ENCODE measurements at regions not wholly inside any gene's neighbourhood (a gene's known extent, or its start where the extent isn't known, plus 50 kb on each side); places are given as distances from the start of the nearest gene placed in this dataset.
"Not testable (repeated sequence)": the region's sequence is repeated elsewhere in the genome, so short reads cannot be mapped to it uniquely, and the experiment has no call there.

DNA sequence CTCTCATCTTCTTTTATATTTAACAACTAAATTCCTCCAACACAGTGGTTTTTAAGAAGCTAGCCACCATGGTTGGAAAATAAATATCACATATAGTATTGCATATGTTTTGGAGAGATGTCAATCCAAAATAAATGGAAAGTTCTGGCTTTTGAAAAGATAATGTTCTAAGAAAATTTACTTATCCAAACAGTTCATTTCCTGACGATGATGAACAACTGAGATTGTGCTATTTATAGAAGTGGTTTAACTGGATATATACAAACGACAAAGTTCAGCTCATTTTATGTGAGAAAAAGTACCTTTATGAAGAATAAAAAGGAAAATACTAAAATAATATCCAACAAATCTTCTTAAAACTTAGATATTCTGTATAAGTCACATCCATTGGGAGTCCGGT lies 174.7 kb downstream of the MZT1 start:
- TF ChIP-seq, protein P1, sequence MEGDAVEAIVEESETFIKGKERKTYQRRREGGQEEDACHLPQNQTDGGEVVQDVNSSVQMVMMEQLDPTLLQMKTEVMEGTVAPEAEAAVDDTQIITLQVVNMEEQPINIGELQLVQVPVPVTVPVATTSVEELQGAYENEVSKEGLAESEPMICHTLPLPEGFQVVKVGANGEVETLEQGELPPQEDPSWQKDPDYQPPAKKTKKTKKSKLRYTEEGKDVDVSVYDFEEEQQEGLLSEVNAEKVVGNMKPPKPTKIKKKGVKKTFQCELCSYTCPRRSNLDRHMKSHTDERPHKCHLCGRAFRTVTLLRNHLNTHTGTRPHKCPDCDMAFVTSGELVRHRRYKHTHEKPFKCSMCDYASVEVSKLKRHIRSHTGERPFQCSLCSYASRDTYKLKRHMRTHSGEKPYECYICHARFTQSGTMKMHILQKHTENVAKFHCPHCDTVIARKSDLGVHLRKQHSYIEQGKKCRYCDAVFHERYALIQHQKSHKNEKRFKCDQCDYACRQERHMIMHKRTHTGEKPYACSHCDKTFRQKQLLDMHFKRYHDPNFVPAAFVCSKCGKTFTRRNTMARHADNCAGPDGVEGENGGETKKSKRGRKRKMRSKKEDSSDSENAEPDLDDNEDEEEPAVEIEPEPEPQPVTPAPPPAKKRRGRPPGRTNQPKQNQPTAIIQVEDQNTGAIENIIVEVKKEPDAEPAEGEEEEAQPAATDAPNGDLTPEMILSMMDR (IDR thresholded peaks at IDR 0.05): no peak
- Histone ChIP-seq H3K9me3 (no peaks in the 10 kb centered on the region), H3K4me1 (ENCODE audit: low read depth) (no peaks in the 10 kb centered on the region), H3K36me3 (ENCODE audit: low read depth) (no peaks in the 10 kb centered on the region), H3K4me3 (no peak overlapping the region)
- intact Hi-C loops (cut with DNase I, micrococcal nuclease): no loop called here
- no peak for DNase-seq
- ATAC-seq: no peak

DNA sequence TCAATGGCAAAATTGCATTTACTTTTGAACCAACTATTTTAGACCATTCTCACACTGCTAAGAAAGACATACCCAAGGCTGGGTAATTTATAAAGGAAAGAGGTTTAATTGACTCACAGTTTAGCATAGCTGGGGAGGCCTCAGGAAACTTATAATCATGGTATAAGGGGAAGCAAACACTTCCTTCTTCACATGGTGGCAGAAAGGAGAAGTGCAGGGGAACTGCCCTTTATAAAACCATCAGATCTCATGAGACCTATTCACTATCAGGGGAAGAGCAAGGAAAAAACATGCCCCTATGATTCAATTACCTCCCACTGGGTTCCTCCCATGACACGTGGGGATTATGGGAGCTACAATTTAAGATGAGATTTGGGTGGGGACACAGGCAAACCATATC lies 181.5 kb downstream of the MZT1 start:
- ATAC-seq; intact Hi-C loops (cut with DNase I, micrococcal nuclease); H3K9me3 ChIP-seq: not testable (repeated sequence)

DNA sequence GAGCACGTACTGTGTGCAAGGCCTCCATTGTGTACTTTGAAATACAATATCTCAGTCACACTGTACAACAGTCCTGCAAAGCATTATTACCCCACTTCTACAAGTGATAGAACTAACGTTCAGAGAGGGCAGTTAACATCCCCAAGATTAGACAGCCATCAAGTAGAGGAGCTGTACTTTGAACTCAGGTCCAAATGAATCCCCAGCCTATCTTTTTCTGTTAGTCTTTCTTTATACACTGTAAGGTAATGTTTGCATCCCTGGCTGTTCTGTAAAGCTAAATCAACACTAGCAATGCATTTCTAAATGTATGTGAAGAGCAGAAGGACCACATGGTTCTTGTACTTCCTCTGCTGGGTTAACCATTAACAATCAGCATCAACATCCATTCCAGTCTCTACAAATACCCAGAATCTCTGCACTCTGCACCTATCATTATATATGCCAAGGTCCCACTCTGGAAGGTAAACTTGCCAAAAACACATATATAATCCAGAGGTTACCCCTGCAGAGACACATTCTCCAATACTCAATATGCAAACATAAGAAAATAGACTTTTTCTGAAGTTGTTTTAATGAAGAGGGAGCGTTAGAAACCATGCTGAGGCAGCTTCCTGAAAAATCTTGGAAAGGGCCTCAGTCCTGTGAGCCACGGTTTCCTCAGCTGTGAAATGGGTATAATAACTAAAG lies 182.3 kb downstream of the MZT1 start:
- Histone ChIP-seq H3K36me3 (ENCODE audit: low read depth) (no peaks in the 10 kb centered on the region), H3K9me3 (no peaks in the 10 kb centered on the region), H3K4me1 (ENCODE audit: low read depth) (no peaks in the 10 kb centered on the region), H3K4me3 (no peak overlapping the region)
- DNase-seq: no peak
- peak; percentile 84 for ATAC-seq
- intact Hi-C loops (cut with DNase I, micrococcal nuclease): no loop called here
- TF ChIP-seq, protein P1 (IDR thresholded peaks at IDR 0.05): no peak

More for the DNA sequence above, 181.5 kb downstream of the MZT1 start:
- H3K36me3 ChIP-seq (ENCODE audit: low read depth); H3K4me3 ChIP-seq; DNase-seq; H3K4me1 ChIP-seq (ENCODE audit: low read depth): not testable (repeated sequence)

DNA sequence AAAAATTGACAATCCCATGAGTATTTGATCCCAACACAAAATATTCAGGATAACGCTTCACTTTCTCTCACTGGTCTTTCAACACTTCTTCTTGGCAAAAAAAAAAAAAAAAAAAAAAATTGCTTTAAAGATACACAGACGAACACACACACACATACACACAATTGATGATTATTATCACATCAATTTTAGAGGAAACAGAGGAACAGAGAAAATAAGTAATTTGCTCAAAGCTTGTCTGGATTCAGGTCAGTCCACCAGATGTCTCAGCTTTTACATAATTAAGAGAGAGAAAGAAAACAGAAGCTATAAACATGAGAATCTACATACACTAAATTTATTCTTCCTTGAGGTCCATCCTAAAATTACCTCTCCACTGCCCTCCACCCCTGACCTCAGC lies 183.4 kb downstream of the MZT1 start:
- Histone ChIP-seq H3K9me3 (no peaks in the 10 kb centered on the region), H3K4me3 (no peak overlapping the region), H3K4me1 (ENCODE audit: low read depth) (no peaks in the 10 kb centered on the region), H3K36me3 (ENCODE audit: low read depth) (no peaks in the 10 kb centered on the region)
- no peak for DNase-seq
- ATAC-seq: no peak
- TF ChIP-seq, protein P1 (IDR thresholded peaks at IDR 0.05): no peak
- intact Hi-C loops (cut with DNase I, micrococcal nuclease): no loop called here

DNA sequence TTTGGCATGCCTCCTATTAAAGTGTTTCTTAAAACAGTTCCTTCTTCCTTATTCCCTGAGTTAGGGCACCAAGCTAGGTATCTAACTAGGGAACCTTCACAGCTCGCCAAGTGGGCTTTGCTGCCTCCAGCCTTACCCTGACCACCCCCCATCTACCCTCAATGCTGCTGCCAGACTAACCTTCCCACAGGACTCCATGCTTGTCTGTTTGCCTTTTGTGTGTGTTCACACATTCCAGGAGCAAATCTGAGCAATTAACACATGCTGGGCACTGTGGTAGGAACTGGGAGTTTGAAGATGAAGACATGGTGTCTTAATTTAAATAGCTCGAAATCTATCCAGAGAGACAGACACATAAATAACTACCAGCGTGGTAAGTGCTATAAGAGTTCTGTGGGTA lies 185.2 kb downstream of the MZT1 start:
- peaks cover 10% of the 10 kb centered on the region for H3K4me1 ChIP-seq (ENCODE audit: low read depth)
- H3K36me3 ChIP-seq (ENCODE audit: low read depth): no peaks in the 10 kb centered on the region
- no peak for DNase-seq
- H3K9me3 ChIP-seq: no peaks in the 10 kb centered on the region
- TF ChIP-seq, protein P1 (IDR thresholded peaks at IDR 0.05): no peak
- no peak overlapping the region for H3K4me3 ChIP-seq
- intact Hi-C loops (cut with DNase I, micrococcal nuclease): no loop called here
- no peak for ATAC-seq

DNA sequence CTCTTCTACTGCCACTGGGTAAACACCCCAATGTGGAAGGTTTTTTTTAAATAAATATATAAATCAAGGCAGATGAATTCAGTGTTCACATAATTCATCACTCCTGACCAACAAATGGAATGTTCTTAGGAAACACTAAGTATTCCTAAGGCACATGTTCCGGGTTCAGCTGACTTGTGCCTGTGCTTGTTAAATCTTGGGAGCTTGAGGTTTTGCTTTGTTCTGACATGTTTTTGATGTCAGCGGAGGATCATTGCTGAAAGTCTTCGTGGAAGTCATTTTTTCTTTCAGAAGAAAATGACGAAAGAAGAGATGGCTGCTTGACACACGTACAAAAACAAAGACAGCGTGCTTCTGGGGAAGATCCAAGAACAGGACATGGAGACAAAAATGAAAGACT lies 185.8 kb downstream of the MZT1 start:
- Histone ChIP-seq H3K36me3 (ENCODE audit: low read depth) (no peaks in the 10 kb centered on the region), H3K4me1 (ENCODE audit: low read depth) (peaks cover 14% of the 10 kb centered on the region), H3K9me3 (no peaks in the 10 kb centered on the region), H3K4me3 (no peak overlapping the region)
- ATAC-seq: no peak
- TF ChIP-seq, protein P1 (IDR thresholded peaks at IDR 0.05): no peak
- no peak for DNase-seq
- intact Hi-C loops (cut with DNase I, micrococcal nuclease): no loop called here

All from mucosa of descending colon (tissue), 3 donors.